ENCODE measurements at regions not wholly inside any gene's neighbourhood (a gene's known extent, or its start where the extent isn't known, plus 50 kb on each side); places are given as distances from the start of the nearest gene placed in this dataset.

- H3K9me3 ChIP-seq: no peaks in the 10 kb centered on the region
- H3K4me3 ChIP-seq: no peak overlapping the region
- no peaks in the 10 kb centered on the region for H3K4me1 ChIP-seq
- H3K36me3 ChIP-seq: no peaks in the 10 kb centered on the region
- TF ChIP-seq CTCF (IDR thresholded peaks at IDR 0.05): no peak
- TF ChIP-seq POLR2A (IDR thresholded peaks at IDR 0.05): no peak
- no peaks in the 10 kb centered on the region for H3K27me3 ChIP-seq
- H3K27ac ChIP-seq: no peak overlapping the region
- no peak for DNase-seq
Observed at GRCh38 chr7:81210137-81211064, 291.6 kb upstream of the SEMA3C start.

DNA sequence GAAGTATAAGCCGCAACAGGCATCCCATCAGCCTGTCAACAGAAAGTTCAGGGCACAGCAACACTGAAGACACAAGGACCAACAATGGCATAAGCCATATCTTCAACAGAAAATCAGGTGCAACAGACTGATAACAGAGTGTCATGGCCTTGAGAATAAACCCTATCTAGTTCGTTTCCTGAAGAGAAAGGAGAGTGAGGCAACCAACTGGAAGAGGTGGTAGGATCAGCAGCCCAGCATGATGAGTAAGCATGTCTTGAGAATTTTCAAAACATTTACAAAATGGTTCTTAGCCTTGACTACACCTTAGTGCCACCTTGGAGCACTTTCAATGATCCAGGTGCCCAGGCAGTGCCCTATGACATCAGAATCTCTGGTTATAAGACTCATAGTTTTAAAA is 290.2 kb upstream of the SEMA3C start:
- Histone ChIP-seq H3K4me1 (no peaks in the 10 kb centered on the region), H3K27me3 (no peaks in the 10 kb centered on the region), H3K27ac (no peak overlapping the region), H3K36me3 (no peaks in the 10 kb centered on the region), H3K9me3 (no peaks in the 10 kb centered on the region), H3K4me3 (no peak overlapping the region)
- TF ChIP-seq CTCF (IDR thresholded peaks at IDR 0.05) (no peak), POLR2A (IDR thresholded peaks at IDR 0.05) (no peak)
- no peak for DNase-seq

DNA sequence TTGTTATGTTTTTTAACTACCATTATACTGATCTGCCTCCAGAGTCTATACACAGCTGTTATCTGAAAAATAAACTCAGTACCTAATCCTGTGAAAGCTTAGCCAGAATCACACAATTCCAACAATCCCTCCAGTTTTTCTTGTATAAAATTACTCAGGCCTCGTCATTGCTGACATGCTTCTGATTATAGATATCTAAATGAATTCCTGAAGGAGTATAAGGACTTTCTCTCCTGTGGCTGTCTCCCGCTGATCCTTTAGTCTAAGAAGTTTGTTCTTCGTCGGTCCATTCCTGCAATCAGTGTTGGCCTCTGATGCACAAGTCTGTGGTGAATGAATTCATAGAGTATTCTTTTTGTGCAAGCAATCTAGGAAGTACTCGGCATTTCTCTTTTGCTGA is 288.9 kb upstream of the SEMA3C start:
- Histone ChIP-seq H3K4me1 (no peaks in the 10 kb centered on the region), H3K27me3 (no peaks in the 10 kb centered on the region), H3K27ac (no peak overlapping the region), H3K36me3 (no peaks in the 10 kb centered on the region), H3K9me3 (no peaks in the 10 kb centered on the region), H3K4me3 (no peak overlapping the region)
- TF ChIP-seq POLR2A (IDR thresholded peaks at IDR 0.05) (no peak), CTCF (IDR thresholded peaks at IDR 0.05) (no peak)
- no peak for DNase-seq

DNA sequence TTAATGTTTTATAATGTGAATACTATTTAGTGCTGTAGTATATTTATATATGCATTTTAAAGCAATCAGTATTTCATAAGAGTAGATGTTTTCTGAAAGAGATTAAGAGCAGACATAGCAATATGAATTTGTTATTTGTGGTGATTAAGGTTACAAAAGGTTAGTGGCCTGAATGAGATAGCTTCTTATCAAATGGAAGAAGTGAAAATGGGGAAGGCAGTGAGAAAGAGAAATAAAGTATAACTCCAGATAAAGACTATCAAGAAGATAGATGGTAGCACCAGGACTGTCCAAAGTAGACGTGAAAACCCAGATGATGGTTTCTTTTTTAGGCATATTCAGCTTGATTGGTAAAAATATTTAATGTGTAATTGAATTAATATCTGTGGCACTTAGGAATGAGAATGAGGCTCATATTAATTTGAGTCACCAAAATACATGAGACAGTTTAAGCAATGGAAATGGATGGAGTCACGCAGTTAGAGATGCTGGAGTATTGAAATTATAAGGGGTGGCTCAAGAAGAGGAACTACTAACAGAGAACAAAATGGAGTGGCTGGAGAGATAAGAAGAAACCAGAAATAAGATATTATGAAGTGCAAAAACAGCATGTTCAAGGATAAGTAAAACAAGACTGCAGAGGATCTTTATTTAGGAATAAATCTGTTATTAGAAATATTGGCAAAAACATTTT is 288.0 kb upstream of the SEMA3C start:
- H3K9me3 ChIP-seq: no peaks in the 10 kb centered on the region
- no peak overlapping the region for H3K4me3 ChIP-seq
- no peak overlapping the region for H3K27ac ChIP-seq
- DNase-seq: no peak
- no peaks in the 10 kb centered on the region for H3K36me3 ChIP-seq
- no peaks in the 10 kb centered on the region for H3K27me3 ChIP-seq
- no peaks in the 10 kb centered on the region for H3K4me1 ChIP-seq
- no peak for TF ChIP-seq POLR2A (IDR thresholded peaks at IDR 0.05)
- TF ChIP-seq CTCF (IDR thresholded peaks at IDR 0.05): no peak

DNA sequence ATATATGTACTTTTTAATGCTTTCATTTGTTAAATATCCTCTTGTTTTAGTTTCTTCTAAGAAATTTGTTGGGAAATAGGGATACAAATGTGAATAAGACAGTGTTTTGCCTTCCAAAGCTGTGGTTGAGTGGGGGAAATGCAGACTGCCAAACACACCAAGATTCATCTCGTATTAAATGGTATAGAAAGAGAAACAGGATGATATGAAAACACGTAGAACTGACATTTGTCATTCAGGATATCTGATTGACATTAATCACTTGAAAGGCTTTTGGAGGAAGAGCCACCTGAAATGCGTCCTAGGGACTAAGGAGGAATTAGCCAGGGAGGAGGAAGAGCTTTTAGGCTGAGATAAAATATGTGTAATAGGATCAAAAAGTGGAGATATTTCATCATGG is 287.4 kb upstream of the SEMA3C start:
- no peak overlapping the region for H3K4me3 ChIP-seq
- no peaks in the 10 kb centered on the region for H3K36me3 ChIP-seq
- no peaks in the 10 kb centered on the region for H3K27me3 ChIP-seq
- no peak for DNase-seq
- TF ChIP-seq CTCF (IDR thresholded peaks at IDR 0.05) (no peak), POLR2A (IDR thresholded peaks at IDR 0.05) (no peak)
- H3K27ac ChIP-seq: no peak overlapping the region
- no peaks in the 10 kb centered on the region for H3K4me1 ChIP-seq
- no peaks in the 10 kb centered on the region for H3K9me3 ChIP-seq
